ENCODE measurements at regions not wholly inside any gene's neighbourhood (a gene's known extent, or its start where the extent isn't known, plus 50 kb on each side); places are given as distances from the start of the nearest gene placed in this dataset.

GRCh38 chr4:30917946-30918345 is 197.8 kb downstream of the PCDH7 start:
- no peaks in the 10 kb centered on the region for H3K9me3 Mint-ChIP-seq
- H3K4me3 Mint-ChIP-seq = no peak overlapping the region
- ChIA-PET POLR2A (no interaction called here), CTCF (no interaction called here)
- no peaks in the 10 kb centered on the region for H3K4me1 Mint-ChIP-seq
- H3K36me3 Mint-ChIP-seq (ENCODE audit: low read depth) = no peaks in the 10 kb centered on the region
- no peak for DNase-seq
- H3K27ac Mint-ChIP-seq = no peak overlapping the region
- intact Hi-C loops (cut with micrococcal nuclease) = no loop called here
- H3K27me3 Mint-ChIP-seq = no peaks in the 10 kb centered on the region
- no peak for ATAC-seq (ENCODE audit: low read depth)
- TF ChIP-seq CTCF (IDR thresholded peaks at IDR 0.05) = no peak

GRCh38 chr4:30919458-30919857 is 199.3 kb downstream of the PCDH7 start:
- CTCF ChIA-PET = no interaction called here
- ATAC-seq (ENCODE audit: low read depth) = no peak
- Mint-ChIP-seq H3K4me1 (no peaks in the 10 kb centered on the region), H3K27me3 (no peaks in the 10 kb centered on the region), H3K27ac (no peak overlapping the region), H3K9me3 (no peaks in the 10 kb centered on the region), H3K36me3 (ENCODE audit: low read depth) (no peaks in the 10 kb centered on the region), H3K4me3 (no peak overlapping the region)
- no peak for DNase-seq
- intact Hi-C loops (cut with micrococcal nuclease) = no loop called here
- TF ChIP-seq CTCF (IDR thresholded peaks at IDR 0.05) = no peak
- POLR2A ChIA-PET = no interaction called here

GRCh38 chr4:30920043-30920442 is 199.9 kb downstream of the PCDH7 start:
- intact Hi-C loops (cut with micrococcal nuclease) = no loop called here
- H3K27me3 Mint-ChIP-seq = no peaks in the 10 kb centered on the region
- H3K4me3 Mint-ChIP-seq = no peak overlapping the region
- ATAC-seq (ENCODE audit: low read depth) (no peak), DNase-seq (no peak)
- no peaks in the 10 kb centered on the region for H3K36me3 Mint-ChIP-seq (ENCODE audit: low read depth)
- TF ChIP-seq CTCF (IDR thresholded peaks at IDR 0.05) = no peak
- no peak overlapping the region for H3K27ac Mint-ChIP-seq
- CTCF ChIA-PET = no interaction called here
- POLR2A ChIA-PET = no interaction called here
- H3K4me1 Mint-ChIP-seq = no peaks in the 10 kb centered on the region
- H3K9me3 Mint-ChIP-seq = no peaks in the 10 kb centered on the region

GRCh38 chr4:30922625-30923024 is 202.5 kb downstream of the PCDH7 start:
- Mint-ChIP-seq H3K27me3 (no peaks in the 10 kb centered on the region), H3K27ac (no peak overlapping the region), H3K36me3 (ENCODE audit: low read depth) (no peaks in the 10 kb centered on the region), H3K9me3 (no peaks in the 10 kb centered on the region), H3K4me3 (no peak overlapping the region), H3K4me1 (no peaks in the 10 kb centered on the region)
- ChIA-PET CTCF (no interaction called here), POLR2A (no interaction called here)
- no peak for DNase-seq
- intact Hi-C loops (cut with micrococcal nuclease) = no loop called here
- TF ChIP-seq CTCF (IDR thresholded peaks at IDR 0.05) = no peak
- no peak for ATAC-seq (ENCODE audit: low read depth)

GRCh38 chr4:30924495-30924894 is 204.3 kb downstream of the PCDH7 start:
- H3K9me3 Mint-ChIP-seq = no peaks in the 10 kb centered on the region
- no peak overlapping the region for H3K4me3 Mint-ChIP-seq
- no peak overlapping the region for H3K27ac Mint-ChIP-seq
- ChIA-PET CTCF (interaction anchor here (0.6 kb wide), 1 partner anchor 347 kb away, joined by 3 read pairs; no protein-coding TSS in a partner anchor), POLR2A (no interaction called here)
- H3K36me3 Mint-ChIP-seq (ENCODE audit: low read depth) = no peaks in the 10 kb centered on the region
- no peaks in the 10 kb centered on the region for H3K4me1 Mint-ChIP-seq
- intact Hi-C loops (cut with micrococcal nuclease) = no loop called here
- ATAC-seq (ENCODE audit: low read depth) (no peak), DNase-seq (no peak)
- no peak for TF ChIP-seq CTCF (IDR thresholded peaks at IDR 0.05)
- no peaks in the 10 kb centered on the region for H3K27me3 Mint-ChIP-seq

Data from activated B cell treated with CpG ODN at 0.5 μM for 24 hours (primary cell).